ENCODE measurements at regions not wholly inside any gene's neighbourhood (a gene's known extent, or its start where the extent isn't known, plus 50 kb on each side); places are given as distances from the start of the nearest gene placed in this dataset.

DNA sequence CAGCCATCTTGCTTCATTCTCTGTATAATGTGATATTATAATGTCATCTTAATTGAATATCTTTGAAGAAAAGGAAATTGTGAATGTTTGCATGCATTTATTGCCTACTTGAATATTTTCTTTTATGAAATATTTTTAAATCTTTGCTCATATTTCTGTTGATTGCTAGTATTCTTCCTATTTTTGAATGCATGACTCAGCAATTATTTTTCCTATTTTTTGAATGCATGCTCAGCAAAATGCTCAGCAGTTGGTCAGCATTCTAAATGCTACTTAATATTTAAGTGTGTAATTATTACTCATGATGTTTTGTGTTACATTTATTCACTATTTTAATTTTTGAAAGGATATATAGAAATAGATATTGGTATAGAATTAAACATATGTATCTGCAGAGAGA lies 378.3 kb downstream of the CCER1 start:
- no TSS peak for BruUV-seq (replicated peaks)
- Mint-ChIP-seq H3K4me3 (ENCODE audit: low read depth, unreplicated experiment) (no peak overlapping the region), H3K27ac (ENCODE audit: unreplicated experiment) (no peak overlapping the region), H3K36me3 (ENCODE audit: insufficient read depth, unreplicated experiment) (no peaks in the 10 kb centered on the region), H3K27me3 (ENCODE audit: unreplicated experiment) (no peaks in the 10 kb centered on the region), H3K4me1 (ENCODE audit: low read depth, unreplicated experiment) (no peaks in the 10 kb centered on the region), H3K9me3 (ENCODE audit: low read depth, unreplicated experiment) (peaks cover 16% of the 10 kb centered on the region)
- TF ChIP-seq, protein P1, sequence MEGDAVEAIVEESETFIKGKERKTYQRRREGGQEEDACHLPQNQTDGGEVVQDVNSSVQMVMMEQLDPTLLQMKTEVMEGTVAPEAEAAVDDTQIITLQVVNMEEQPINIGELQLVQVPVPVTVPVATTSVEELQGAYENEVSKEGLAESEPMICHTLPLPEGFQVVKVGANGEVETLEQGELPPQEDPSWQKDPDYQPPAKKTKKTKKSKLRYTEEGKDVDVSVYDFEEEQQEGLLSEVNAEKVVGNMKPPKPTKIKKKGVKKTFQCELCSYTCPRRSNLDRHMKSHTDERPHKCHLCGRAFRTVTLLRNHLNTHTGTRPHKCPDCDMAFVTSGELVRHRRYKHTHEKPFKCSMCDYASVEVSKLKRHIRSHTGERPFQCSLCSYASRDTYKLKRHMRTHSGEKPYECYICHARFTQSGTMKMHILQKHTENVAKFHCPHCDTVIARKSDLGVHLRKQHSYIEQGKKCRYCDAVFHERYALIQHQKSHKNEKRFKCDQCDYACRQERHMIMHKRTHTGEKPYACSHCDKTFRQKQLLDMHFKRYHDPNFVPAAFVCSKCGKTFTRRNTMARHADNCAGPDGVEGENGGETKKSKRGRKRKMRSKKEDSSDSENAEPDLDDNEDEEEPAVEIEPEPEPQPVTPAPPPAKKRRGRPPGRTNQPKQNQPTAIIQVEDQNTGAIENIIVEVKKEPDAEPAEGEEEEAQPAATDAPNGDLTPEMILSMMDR (IDR thresholded peaks at IDR 0.05; ENCODE audit: unreplicated experiment) = no peak
- DNase-seq = no peak
- intact Hi-C loops (cut with micrococcal nuclease; ENCODE audit: unreplicated experiment) = no loop called here
- CTCF ChIA-PET = no interaction called here

DNA sequence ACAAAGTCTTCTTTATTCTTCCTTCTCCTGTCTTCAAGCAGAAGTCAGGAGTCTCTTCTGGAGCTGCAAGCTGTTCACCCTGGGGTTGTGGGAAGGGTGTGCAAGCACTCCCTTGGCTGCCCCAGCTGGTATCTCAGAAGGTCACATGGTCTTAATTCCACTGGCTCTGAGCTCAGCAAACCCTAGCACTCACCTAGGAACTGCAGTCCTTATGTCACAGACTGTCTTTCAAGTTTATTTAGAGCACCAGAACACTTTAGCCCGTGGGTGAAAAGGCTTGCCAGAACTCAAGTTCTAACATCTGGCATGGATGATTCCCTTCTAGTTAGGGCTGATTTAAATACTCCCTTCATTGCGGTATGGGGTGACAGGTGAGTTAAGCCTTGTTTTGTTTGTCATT lies 379.0 kb downstream of the CCER1 start:
- no peak overlapping the region for H3K4me3 Mint-ChIP-seq (ENCODE audit: low read depth, unreplicated experiment)
- CTCF ChIA-PET = no interaction called here
- TF ChIP-seq, protein P1 (IDR thresholded peaks at IDR 0.05; ENCODE audit: unreplicated experiment) = no peak
- H3K27me3 Mint-ChIP-seq (ENCODE audit: unreplicated experiment) = no peaks in the 10 kb centered on the region
- intact Hi-C loops (cut with micrococcal nuclease; ENCODE audit: unreplicated experiment) = no loop called here
- no peak for DNase-seq
- no peak overlapping the region for H3K27ac Mint-ChIP-seq (ENCODE audit: unreplicated experiment)
- H3K9me3 Mint-ChIP-seq (ENCODE audit: low read depth, unreplicated experiment) = peaks cover 16% of the 10 kb centered on the region
- BruUV-seq (replicated peaks) = no TSS peak
- no peaks in the 10 kb centered on the region for H3K4me1 Mint-ChIP-seq (ENCODE audit: low read depth, unreplicated experiment)
- H3K36me3 Mint-ChIP-seq (ENCODE audit: insufficient read depth, unreplicated experiment) = no peaks in the 10 kb centered on the region

DNA sequence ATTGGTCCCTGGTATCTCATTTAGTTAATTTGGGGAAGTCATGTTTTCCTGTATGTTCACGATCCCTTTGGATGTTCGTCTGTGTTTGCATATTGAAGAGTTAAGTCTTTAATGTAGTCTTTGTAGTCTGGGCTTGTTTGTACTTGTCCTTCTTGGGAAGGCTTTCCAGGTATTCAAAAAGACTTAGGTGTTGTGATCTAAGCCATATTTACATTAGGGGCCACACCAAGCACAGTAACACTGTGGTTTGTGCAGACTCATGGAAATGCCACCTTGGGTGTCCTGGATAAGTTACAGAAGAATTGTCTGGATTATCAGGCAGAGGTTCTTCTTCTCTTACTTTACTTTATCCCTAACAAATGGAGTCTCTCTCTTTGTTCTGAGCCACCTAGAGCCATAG lies 380.3 kb downstream of the CCER1 start:
- no peaks in the 10 kb centered on the region for H3K36me3 Mint-ChIP-seq (ENCODE audit: insufficient read depth, unreplicated experiment)
- TF ChIP-seq, protein P1 (IDR thresholded peaks at IDR 0.05; ENCODE audit: unreplicated experiment) = no peak
- CTCF ChIA-PET = no interaction called here
- H3K9me3 Mint-ChIP-seq (ENCODE audit: low read depth, unreplicated experiment) = peaks cover 16% of the 10 kb centered on the region
- no peak for DNase-seq
- H3K27me3 Mint-ChIP-seq (ENCODE audit: unreplicated experiment) = no peaks in the 10 kb centered on the region
- no TSS peak for BruUV-seq (replicated peaks)
- H3K4me1 Mint-ChIP-seq (ENCODE audit: low read depth, unreplicated experiment) = no peaks in the 10 kb centered on the region
- intact Hi-C loops (cut with micrococcal nuclease; ENCODE audit: unreplicated experiment) = no loop called here
- no peak overlapping the region for H3K27ac Mint-ChIP-seq (ENCODE audit: unreplicated experiment)
- H3K4me3 Mint-ChIP-seq (ENCODE audit: low read depth, unreplicated experiment) = no peak overlapping the region

DNA sequence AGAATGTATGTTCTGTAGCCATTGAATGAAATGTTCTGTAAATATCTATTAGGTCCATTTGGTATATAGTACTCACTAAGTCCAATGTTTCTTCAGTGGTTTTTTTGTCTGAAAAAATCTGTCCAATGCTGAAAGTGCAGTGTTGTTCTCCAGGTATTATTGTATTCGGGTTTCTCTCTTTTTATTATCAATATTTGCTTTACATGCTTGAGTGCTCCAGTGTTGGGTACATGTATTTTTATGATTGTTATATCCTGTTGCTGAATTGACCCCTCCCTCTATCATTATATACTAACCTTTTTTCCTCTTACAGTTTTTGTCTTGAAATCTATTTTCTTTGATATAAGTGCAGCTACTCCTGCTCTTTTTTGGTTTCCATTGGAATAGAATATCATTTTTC lies 382.2 kb downstream of the CCER1 start:
- CTCF ChIA-PET = interaction anchor here (0.6 kb wide), 1 partner anchor 40 kb away, joined by 3 read pairs; no protein-coding TSS in a partner anchor

More for the DNA sequence above, 382.2 kb downstream of the CCER1 start:
- intact Hi-C loops (cut with micrococcal nuclease; ENCODE audit: unreplicated experiment) = no loop called here
- no peak for DNase-seq
- BruUV-seq (replicated peaks) = no TSS peak
- Mint-ChIP-seq H3K4me3 (ENCODE audit: low read depth, unreplicated experiment) (no peak overlapping the region), H3K9me3 (ENCODE audit: low read depth, unreplicated experiment) (peaks cover 12% of the 10 kb centered on the region), H3K27me3 (ENCODE audit: unreplicated experiment) (no peaks in the 10 kb centered on the region), H3K4me1 (ENCODE audit: low read depth, unreplicated experiment) (no peaks in the 10 kb centered on the region), H3K36me3 (ENCODE audit: insufficient read depth, unreplicated experiment) (no peaks in the 10 kb centered on the region), H3K27ac (ENCODE audit: unreplicated experiment) (no peak overlapping the region)
- TF ChIP-seq, protein P1 (IDR thresholded peaks at IDR 0.05; ENCODE audit: unreplicated experiment) = no peak
